ENCODE measurements at regions not wholly inside any gene's neighbourhood (a gene's known extent, or its start where the extent isn't known, plus 50 kb on each side); places are given as distances from the start of the nearest gene placed in this dataset.
"Not testable (repeated sequence)": the region's sequence is repeated elsewhere in the genome, so short reads cannot be mapped to it uniquely, and the experiment has no call there.

DNA sequence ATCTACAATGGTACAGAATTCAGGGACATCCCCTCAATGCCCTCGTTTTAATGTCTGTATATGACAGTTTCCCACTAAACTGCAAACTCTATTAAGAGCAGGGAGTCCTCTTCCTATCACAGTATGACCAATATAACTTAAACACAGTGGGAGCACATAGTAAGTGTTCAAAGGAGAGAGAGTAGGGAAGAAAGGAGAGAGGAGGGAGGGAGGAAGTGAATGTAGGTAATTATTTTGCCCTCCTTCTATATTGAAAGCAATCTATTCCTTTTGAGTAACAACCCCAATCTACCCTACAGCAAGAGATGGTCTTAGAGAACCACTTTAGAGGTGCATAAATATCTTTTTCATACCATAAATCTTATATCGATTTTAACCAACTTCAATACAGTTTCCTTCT, 121.4 kb downstream of the MRPL39 start:
- DNase-seq, result no peak

DNA sequence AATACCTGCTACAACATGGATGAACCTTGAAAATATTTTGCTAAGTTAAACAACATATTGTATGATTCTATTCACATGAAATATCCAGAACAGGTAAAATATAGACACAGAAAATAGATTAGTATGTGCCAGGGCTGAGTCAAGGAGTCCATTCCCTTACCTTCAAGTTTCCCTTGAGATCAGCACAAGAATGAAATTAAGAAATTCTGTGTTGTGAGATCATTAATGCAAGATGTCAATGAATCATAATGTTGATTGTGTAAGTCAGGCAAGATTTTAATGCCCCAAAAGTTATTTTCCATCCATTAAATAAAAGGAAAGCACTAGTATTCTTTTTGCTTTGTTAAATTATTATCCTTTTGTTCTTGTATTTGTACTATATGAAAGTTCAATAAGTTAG, 139.4 kb downstream of the MRPL39 start:
- DNase-seq, result no peak

DNA sequence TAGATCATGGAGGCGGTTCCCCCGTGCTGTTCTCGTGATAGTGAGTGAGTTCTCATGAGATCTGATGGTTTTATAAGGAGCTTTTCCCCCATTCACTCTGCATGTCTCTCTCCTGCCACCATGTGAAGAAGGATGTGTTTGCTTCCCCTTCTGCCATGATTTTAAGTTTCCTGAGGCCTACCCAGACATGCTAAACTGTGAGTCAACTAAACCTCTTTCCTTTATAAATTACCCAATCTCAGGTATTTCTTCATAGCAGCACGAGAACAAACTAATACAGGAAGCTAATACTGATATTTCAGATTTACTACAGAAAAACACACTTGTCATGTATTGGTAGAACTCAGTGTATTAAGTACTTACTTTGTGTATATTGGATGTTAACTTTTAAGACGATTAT, 140.2 kb downstream of the MRPL39 start:
- DNase-seq, result not testable (repeated sequence)

DNA sequence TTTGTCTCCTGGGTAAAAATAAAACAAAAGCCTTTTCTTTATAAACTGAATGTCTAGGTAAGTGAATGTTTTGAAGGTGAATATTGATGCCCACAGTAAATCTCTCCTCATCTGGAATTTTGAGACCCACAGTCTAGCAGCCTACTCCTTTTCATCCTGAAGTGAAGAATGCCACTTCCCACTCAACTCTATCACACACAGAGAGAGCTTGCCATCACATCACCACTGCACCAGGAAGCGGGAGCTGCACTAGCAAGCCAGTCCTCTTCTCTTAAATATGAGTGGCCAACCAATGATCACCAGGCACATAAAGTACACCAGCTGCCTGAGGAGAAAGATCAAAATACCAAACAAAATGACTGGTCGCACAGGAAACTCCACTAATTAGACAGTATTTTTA, 140.8 kb downstream of the MRPL39 start:
- no peak for DNase-seq

DNA sequence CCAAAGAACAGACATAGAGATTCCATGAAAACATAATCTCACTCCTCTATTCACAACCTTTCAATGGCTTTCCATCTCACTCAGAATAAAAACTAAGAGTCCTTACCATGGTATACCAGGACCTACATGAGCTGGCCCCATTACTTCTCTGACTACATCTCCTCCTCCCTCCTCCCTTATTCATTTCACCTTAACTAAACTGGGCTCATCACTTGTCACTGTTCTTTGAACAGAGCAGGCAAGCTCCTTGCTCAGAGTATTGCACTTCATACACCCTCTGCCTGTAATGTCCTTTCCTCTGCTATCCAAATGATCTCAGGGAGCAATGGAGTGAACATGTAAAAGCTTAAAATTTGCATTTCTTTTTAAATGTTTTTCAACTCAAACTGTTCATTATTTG, 142.0 kb downstream of the MRPL39 start:
- DNase-seq, result no peak

DNA sequence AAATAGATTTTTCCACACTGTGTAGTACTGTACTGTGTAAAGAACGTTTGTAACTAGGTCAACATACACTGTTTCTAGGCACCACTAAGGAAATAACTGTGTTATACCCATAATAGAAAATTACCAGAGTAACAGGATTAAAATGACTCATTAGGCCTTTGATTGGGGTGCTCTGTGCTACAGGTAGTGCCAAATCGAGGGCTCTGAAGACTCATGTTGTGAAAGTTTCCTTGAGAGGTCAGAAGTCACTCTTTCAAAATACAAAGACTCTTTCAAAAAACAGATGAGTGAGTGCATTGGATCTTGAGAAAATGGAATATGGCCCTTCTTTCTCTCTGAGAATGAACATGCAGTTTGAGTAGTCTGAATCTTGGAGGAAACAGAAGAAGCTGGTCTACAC, 143.0 kb downstream of the MRPL39 start:
- DNase-seq, result no peak

DNA sequence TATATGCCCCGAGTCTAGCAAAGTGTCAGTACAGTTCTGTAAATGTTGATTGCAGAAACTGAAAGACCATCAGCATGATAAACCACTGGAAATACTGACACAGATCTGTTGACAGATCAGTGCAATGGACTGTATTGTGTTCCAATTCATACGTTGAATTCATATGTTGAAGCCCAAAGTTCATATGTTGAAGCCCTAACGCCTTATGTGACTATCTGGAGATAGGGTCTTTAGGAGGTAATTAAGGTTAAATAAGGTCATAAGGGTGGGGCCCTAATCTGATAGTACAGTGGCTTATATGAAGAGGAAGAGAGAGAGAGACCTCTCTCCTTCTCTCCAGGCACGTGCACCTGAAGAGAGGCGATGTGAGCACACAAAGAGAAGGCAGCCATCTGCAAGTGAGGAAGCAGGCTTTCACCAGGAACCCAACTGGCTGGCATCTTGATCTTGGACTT, 144.7 kb downstream of the MRPL39 start:
- no peak for DNase-seq

DNA sequence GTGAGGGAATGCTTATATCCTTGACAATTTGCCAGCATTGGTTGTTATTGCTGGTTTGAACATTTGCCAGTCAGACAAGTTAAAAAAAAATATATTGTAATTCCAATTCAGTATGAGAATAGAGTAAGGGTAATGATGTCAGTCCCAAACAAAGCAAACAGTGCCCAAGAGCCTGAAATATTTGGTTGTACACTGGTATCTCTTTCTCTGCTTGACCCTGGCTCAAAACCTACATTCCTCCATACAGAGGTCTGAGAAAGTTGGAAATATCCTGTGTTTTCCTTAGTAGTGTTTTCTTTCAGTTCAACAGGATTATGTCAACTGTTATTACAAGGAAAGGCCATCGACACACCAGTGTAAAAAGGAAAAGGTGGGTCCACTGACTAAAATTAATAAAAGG, 145.6 kb downstream of the MRPL39 start:
- no peak for DNase-seq

DNA sequence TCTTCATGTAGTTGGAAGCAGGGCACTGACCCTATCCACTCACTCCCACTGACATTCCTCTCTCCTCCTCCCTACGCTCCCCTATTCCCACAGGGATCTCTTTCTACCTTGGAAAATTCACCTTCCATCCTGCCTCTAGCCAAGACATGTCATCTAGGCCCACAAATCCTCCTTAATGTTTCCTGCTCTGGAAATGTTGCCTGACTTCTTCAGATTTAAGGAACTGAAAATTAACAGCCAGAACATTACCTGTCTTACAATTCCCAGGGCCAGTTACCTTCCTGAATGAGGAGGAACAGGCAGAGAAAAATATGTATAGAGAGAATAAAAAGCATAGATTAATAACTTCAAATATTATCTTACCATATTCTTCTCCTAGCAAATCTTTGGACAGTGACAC, 147.3 kb downstream of the MRPL39 start:
- no peak for DNase-seq

DNA sequence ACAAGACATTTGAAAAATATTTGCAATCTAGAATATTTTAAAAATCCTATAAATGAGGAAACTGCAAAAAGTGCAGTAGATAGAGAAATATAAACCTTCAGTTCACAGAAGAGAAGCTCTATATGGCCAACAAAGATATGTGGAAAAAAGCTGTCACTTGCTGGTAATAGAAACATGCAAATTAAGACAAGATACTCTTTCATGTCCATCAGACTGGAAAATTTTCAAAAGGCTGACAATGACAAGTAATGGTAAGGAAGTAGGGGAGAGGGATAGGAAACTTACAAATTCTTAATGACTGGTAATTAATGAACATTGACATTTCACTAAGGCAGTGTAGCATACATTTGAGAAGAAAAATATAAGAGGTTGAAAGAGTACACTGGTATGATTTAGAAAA, 147.9 kb downstream of the MRPL39 start:
- no peak for DNase-seq

DNA sequence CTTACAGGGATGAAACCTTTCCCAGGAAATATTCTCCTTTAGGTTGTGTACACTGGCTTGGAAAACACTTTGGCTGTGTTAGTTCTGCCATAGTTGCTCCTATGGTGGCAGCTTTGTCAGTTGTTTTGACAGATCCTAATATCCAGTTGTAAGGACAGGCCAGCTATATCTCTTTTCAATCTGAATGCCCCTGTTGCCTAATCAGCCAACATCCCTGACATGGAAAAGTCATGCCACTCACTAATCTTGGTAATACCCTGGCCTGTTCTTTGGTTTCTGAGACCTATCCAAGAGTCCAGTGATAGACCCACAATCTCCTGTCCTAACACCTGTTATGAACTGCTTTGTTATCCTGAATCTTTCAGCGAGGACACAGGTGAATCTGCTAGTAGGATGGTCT, 148.8 kb downstream of the MRPL39 start:
- DNase-seq, result no peak

DNA sequence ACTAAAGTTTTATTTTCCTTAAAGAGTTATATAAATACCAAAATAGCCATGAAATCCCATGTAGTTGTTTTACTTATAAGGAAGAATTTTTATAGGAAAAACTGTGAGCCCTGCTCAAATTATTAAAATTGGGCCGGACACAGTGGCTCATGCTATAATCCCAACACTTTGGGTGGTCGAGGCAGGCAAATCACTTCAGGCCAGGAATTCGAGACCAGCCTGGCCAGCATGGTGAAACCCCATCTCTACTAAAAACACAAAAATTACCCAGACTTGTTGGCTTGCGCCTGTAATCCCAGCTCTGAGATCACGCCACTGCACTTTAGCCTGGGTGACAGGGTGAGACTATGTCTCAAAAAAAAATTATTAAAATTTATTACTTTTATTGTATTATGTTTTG, 149.3 kb downstream of the MRPL39 start:
- DNase-seq, result no peak

DNA sequence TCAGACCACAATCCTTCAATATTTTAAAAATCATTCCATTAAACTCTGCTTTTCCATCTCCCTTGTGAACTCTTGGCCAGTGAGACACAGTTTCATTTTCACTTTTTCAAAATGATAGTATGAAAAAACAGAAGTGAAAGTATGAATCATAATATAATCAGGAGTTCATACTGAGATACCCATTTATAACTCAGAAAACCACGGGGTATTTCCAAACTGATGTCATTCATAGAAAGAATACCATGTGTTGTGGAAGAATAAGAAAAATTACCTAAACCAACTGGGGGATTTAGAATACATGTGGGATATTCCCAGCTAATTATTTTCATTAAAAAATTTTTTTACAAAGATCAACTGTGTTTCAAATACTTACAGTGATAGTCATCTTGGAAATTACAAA, 149.9 kb downstream of the MRPL39 start:
- DNase-seq, result no peak

DNA sequence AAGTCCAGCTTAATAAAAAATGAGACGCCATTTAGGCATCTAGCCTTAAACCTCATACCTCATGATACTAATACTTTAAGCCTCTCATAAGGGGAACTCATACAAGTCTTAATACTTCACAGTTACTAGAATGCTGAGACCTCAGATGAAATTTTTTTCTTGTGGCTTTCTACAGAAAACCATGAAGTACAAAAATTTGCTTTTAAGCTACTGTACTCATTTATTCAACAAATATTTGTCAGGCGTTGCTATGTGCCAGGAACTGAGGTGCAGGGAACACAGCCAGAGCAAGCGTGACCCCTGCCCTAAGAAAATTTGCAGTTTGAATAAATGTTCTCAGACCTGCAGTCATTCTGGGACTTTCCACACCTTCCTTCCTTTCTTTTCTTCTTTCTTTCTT, 150.6 kb downstream of the MRPL39 start:
- no peak for DNase-seq

DNA sequence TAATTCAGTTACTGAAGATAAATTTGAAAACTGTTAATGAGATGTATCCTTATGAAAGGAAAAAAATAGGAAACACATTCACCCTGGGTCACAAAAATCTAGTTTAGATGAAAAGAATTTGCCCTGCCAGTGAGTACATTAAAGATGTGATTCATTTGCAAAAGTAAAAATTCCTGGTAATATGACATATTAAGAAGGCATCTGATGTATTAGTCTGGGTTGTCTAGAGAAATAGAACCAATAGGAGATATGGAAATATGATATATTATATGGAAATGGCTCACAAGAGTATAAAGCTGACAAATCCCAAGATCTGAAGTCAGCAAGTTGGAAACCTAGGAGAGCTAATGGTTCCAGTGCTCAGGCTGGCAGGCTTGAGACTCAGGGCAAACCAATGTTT, 153.8 kb downstream of the MRPL39 start:
- DNase-seq, result no peak

DNA sequence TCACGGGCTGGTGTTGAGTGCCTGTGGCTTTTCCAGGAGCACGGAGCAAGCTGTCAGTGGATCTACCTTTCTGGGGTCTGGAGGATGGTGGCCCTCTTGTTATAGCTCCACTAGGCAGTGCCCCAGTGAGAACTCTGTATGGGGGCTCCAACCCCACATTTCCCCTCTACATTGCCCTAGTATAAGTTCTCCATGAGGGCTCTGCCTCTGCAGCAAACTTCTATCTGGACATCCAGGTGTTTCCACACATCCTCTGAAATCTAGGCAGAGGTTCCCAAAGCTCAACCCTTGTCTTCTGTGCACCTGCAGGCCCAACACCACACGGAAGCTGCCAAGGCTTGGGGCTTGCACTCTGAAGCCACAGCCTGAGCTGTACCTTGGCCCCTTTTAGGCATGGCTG, 157.3 kb downstream of the MRPL39 start:
- DNase-seq, result no peak

DNA sequence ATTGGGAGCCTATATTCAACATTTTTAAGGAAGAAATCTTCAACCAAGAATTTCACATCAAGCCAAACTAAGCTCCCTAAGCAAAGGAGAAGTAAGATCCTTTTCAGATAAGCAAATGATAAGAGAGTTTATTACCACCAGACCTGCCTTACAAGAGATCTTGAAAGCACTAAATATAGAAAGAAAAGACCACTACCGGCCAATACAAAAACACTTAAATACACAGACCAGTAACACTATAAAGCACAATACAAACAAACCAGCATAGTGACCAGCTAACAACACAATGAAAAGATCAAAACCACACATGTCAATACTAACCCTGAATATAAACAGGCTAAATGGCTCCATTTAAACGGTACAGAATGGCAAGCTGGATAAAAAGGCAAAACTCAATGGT, 165.4 kb downstream of the MRPL39 start:
- no peak for DNase-seq

DNA sequence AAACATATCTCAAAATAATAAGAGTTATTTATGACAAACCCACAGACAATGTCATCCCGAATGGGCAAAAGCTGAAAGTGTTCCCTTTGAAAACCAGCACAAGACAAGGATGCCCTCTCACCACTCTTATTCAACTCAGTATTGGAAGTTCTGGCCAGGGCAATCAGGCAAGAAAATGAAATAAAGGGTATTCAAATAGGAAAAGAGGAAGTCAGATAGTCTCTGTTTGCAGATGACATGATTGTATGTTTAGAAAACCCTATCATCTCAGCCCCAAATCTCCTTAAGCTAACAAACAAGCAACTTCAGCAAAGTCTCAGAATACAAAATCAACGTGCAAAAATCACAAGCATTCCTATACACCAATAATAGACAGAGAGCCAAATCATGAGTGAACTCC, 169.8 kb downstream of the MRPL39 start:
- not testable (repeated sequence) for DNase-seq

DNA sequence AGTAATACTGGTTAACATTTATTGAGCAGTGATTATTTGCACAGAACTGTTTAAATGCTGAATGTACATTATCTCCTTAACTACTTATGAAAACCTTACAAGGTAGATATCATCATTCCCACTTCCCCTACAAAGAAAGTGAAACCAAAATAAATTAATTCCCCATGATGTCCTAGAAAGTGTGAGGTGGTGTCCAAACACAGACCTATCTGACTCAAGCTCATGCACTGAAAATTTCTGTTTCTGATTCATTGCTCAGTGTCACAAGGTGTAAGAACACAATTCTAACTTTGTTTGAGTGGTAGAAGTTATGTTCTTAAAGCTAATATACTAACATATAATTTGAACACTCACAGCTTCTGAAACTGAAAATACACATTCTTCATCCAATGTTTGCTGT, 178.7 kb downstream of the MRPL39 start:
- no peak for DNase-seq

DNA sequence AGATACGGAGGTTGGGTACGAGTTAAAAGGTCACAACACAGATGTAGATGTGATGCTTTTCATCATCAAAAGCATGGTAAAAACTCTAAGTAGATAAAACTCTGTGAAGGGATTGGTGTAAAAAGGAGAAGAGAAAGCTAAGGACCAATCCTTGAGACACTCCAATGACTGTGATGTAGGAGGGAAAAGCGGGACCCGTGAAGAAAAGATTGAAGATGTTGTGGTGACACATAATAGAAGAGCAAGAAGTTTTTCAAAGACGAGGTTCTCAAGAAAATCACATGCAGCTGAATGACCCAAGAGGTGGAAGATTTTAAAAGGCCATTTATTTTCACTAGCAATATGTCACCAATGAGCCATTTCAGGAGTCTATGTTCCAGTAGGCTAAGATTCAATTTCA, 179.5 kb downstream of the MRPL39 start:
- DNase-seq, result no peak

DNA sequence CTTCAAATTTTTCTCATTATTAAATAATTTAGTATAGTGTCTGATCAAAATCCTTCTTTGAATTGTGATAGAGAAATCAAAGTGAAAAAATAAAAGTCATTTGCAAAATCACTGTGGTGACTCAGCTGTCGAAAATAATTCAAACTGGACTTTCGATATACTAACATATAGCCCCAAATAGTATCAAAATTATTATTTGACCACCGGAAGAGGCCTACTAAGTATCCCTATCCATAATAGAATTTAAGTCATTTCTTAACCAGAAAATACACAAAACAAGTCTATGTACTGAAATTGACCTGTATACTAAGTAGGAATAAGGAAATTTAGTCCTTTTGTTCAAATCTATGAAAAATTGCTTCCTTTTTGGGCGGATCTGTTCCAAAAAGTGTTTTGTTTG, 180.7 kb downstream of the MRPL39 start:
- no peak for DNase-seq

DNA sequence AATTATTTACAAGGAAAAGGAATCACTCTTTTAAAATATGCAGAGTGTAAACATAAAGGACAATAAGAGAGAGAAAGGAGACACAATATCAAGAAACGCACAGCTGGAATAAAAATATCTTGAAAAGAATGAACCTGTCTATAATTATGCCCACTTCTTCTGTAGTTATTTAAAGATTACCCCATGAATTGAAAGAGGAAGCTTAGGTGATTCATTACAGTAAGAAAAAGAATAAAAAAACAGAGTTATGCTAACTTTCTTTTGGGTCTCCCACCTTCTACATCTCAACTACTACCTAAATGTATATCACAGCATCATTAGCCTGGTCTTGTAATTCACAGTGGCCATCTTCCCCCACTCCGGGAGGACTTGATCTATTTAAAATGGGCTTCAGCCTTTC, 182.1 kb downstream of the MRPL39 start:
- DNase-seq, result no peak

DNA sequence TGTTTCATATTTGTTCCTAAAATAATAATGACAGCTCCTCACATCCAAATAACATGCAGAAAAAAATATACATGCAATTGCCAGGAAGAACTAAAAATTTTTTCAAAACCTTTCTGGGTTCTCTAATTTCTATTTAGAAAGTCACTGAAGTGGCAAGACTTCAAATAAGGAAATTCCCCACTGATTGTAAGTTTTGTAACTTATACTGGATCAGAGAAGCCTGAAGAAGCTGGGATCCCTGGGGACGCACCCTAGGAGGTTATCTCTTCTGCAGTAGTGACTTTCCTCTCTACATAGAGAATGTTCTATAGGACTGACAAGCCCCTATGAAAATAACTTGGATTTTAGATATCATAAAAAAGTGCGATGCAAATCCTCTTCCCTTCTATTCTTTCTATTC, 182.6 kb downstream of the MRPL39 start:
- DNase-seq, result no peak

DNA sequence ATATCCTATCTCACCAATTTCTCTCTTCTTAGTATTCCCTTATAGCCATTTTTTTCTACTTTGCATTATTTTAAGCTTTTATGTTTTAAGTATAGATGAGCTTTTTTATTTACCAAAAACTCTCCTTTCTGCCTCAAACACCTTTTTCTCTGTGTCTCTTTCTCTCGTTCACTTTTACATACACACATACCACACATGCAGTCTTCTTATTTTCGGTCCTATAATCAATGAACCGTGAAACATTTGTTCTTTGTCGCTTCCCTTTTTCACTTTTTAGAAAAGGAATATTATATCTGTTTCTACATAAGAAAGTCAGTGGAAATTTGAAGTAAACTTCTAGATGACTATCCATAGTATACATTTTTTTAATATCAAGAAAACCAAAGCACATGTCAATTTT, 183.2 kb downstream of the MRPL39 start:
- no peak for DNase-seq

DNA sequence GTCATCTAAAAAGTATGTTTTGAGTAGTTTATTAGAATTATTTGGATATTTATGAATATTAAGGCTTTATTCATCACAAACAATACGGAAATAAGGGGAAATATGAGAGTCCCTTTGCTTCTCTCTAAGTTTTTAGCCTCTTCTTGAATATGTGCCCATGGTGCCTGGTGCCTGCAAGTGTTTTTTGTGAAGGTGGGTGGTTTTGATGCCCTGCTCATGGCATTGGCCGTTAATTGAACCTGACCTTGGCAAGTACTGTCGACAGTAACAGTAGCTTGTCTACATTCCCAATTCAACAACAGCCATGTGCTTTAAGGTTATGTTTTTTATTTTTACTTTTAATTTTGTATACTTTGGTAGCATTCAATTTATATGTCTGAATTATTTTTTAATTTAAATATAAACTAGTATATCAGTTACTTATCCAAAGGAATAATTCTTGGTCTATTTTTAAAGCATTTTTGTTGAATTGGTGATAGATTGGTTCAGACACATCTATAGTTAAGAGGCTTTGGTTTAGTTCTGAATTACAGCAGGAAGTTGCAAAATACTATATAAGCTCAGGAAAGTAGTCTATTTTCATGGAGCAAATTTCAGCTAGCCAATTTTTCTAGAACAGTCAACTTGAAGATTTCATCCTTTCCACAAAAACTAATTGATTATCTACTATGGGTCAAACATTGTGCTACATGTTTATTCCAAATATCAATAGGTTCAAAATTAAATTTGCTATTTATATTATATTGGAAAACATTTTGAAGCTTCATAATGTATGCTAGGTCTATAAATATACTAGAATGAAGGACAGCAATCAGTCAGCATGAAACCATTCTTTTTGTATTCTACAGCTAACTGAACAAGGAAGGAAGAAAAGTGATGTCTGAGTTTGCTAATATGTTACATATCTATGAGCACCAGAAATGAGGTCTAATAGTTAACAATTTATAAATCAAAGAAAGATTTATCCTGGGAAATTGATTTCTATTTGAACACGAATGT, 184.4 kb downstream of the MRPL39 start:
- no peak for DNase-seq
